B cell (primary cell): ENCODE measurements at regions not wholly inside any gene's neighbourhood (a gene's known extent, or its start where the extent isn't known, plus 50 kb on each side); places are given as distances from the start of the nearest gene placed in this dataset.

ENCODE experiments used
- ATAC-seq: fragments of 200-7000 bp; cut with Tn5 transposase; one replicate; pipeline ENCODE4 v1.10.0; 2021; ENCODE audit warnings: low read depth, mild to moderate bottlenecking, moderate number of reproducible peaks, moderate library complexity
- CTCF ChIA-PET: fragments of 350-600 bp; sonication (Branson Sonifier 250); formaldehyde crosslinking; loops from one replicate; lab custom pipeline; 2021; ENCODE audit warnings: antibody characterized with exemption, inconsistent platforms; lab: Charles Lee
- POLR2A ChIA-PET: fragments of 350-600 bp; sonication (Branson Sonifier 250); formaldehyde crosslinking; loops from one replicate; lab custom pipeline; 2021; ENCODE audit warnings: antibody characterized with exemption; lab: Charles Lee
- DNase-seq: peaks from one replicate; pipeline ENCODE4 v3.0.0; 2013
- H2AFZ ChIP-seq: 2 replicates; pipeline ENCODE4 v1.6.1; 2012; ENCODE audit warnings: mild to moderate bottlenecking, low read depth, low read length; ENCODE audit not compliant: insufficient read depth, poor library complexity, severe bottlenecking
- H3K27ac ChIP-seq, 2 donors: 1 replicate in 1 of 2; 2 replicates in 1 of 2; pipeline ENCODE4 v1.5.1; 2012 to 2013; ENCODE audit warnings: low read length in 2 of 2, mild to moderate bottlenecking in 2 of 2, moderate library complexity in 1 of 2
- H3K27me3 ChIP-seq, 4 experiments: fragments of 200-600 bp in 1 of 4; sonication (generic) in 1 of 4; replicated peaks in 1 of 4; 1 replicate in 2 of 4; 2 replicates in 2 of 4; pipeline versions ENCODE4 v1.6.1 to v1.7.0; 2013 to 2016; ENCODE audit warnings: low read length in 3 of 4, mild to moderate bottlenecking in 2 of 4, mixed read lengths in 1 of 4, moderate library complexity in 1 of 4; ENCODE audit not compliant: insufficient read depth in 4 of 4, control insufficient read depth in 3 of 4; ENCODE audit errors: control extremely low read depth in 1 of 4
- H3K36me3 ChIP-seq, 2 experiments: replicated peaks in 1 of 2; 1 replicate in 1 of 2; 2 replicates in 1 of 2; pipeline versions ENCODE4 v1.6.1 to v1.7.1; 2013; ENCODE audit warnings: low read length in 1 of 2; ENCODE audit not compliant: insufficient read depth in 2 of 2, control insufficient read depth in 1 of 2; ENCODE audit errors: control extremely low read depth in 1 of 2, extremely low read depth in 1 of 2
- H3K4me1 ChIP-seq, 2 donors: fragments of 200-600 bp in 1 of 2; sonication (generic) in 1 of 2; 1 replicate in 1 of 2; 2 replicates in 1 of 2; pipeline versions ENCODE4 v1.5.1 to v1.6.1; 2013 to 2017; ENCODE audit warnings: low read length in 2 of 2; ENCODE audit not compliant: control insufficient read depth in 2 of 2, insufficient read depth in 2 of 2
- H3K4me2 ChIP-seq: replicated peaks from 2 replicates; pipeline ENCODE3; 2012; ENCODE audit warnings: mild to moderate bottlenecking, low read depth, low read length; ENCODE audit not compliant: poor library complexity, severe bottlenecking
- H3K4me3 ChIP-seq, 5 experiments: fragments of 200-600 bp in 1 of 5; sonication (generic) in 1 of 5; 1 replicate in 3 of 5; 2 replicates in 2 of 5; pipeline versions ENCODE4 v1.5.1 to v1.7.0; 2011 to 2016; ENCODE audit warnings: low read length in 4 of 5, mild to moderate bottlenecking in 4 of 5, low read depth in 2 of 5, control low read depth in 1 of 5, moderate library complexity in 1 of 5; ENCODE audit not compliant: insufficient read depth in 1 of 5; ENCODE audit errors: control extremely low read depth in 1 of 5, extremely low read depth in 1 of 5
- H3K79me2 ChIP-seq: fragments of 200-600 bp; sonication (generic); one replicate; pipeline ENCODE4 v1.6.0; 2016; ENCODE audit warnings: low read length; ENCODE audit not compliant: control insufficient read depth, insufficient read depth
- H3K9ac ChIP-seq: fragments of 200-600 bp; sonication (generic); 2 replicates; pipeline ENCODE4 v1.6.1; 2017; ENCODE audit warnings: mild to moderate bottlenecking, low read length, moderate library complexity
- H3K9me3 ChIP-seq, 3 donors: one replicate each; pipeline versions ENCODE4 v1.6.1 to v1.7.1; 2013; ENCODE audit warnings: low read length in 2 of 3; ENCODE audit not compliant: control insufficient read depth in 2 of 3, insufficient read depth in 1 of 3; ENCODE audit errors: control extremely low read depth in 1 of 3
- H4K20me1 ChIP-seq: 2 replicates; pipeline ENCODE4 v1.6.0; 2012; ENCODE audit warnings: mild to moderate bottlenecking, low read length; ENCODE audit not compliant: insufficient read depth, control insufficient read depth, poor library complexity, severe bottlenecking
- H3K27ac Mint-ChIP-seq: one replicate; pipeline ENCODE4 v1.8.0; 2021; ENCODE audit warnings: mixed read lengths
- H3K27me3 Mint-ChIP-seq: one replicate; pipeline ENCODE4 v1.8.0; 2021; ENCODE audit warnings: mixed read lengths
- H3K4me1 Mint-ChIP-seq: one replicate; pipeline ENCODE4 v1.8.0; 2021; ENCODE audit warnings: mixed read lengths
- H3K4me3 Mint-ChIP-seq: one replicate; pipeline ENCODE4 v1.8.0; 2021; ENCODE audit warnings: mixed read lengths
- H3K9me3 Mint-ChIP-seq: one replicate; pipeline ENCODE4 v1.8.0; 2022; ENCODE audit warnings: mixed read lengths; ENCODE audit not compliant: insufficient read depth
- CTCF ChIP-seq: fragments of 200-600 bp; IDR thresholded peaks from one replicate; pipeline ENCODE4 v1.8.0; 2022; ENCODE audit warnings: antibody characterized with exemption, mild to moderate bottlenecking
- EZH2 ChIP-seq: IDR thresholded peaks from 2 replicates; pipeline ENCODE4 v1.6.1; 2012; ENCODE audit warnings: borderline replicate concordance, low read depth, mild to moderate bottlenecking, moderate library complexity, low read length; ENCODE audit not compliant: insufficient read depth, poor library complexity, severe bottlenecking
- WGBS: methylation state at CpG from one replicate; pipeline ENCODE4 v1.1.5; 2013; ENCODE audit warnings: missing lambda C conversion rate; ENCODE audit not compliant: insufficient coverage; 5-methylcytosine and 5-hydroxymethylcytosine counted together
- intact Hi-C: fragments of 100-400 bp; cut with micrococcal nuclease; formaldehyde crosslinking; loops from one replicate; pipeline ENCODE4 v1.10.0; 2022

GRCh38 chr18:65429601-65430000 lies 321.2 kb upstream of the CDH7 start:
- CTCF ChIA-PET: no interaction called here
- H3K4me3 Mint-ChIP-seq: no peak overlapping the region
- no peaks in the 10 kb centered on the region for H4K20me1 ChIP-seq
- POLR2A ChIA-PET: no interaction called here
- DNase-seq (no peak), ATAC-seq (no peak)
- H3K4me3 ChIP-seq: no peak overlapping the region
- H3K36me3 ChIP-seq: no peaks in the 10 kb centered on the region
- intact Hi-C loops: no loop called here
- no peaks in the 10 kb centered on the region for H3K27me3 Mint-ChIP-seq
- no peaks in the 10 kb centered on the region for H3K79me2 ChIP-seq
- 83% methylated on average over 2 of the region's 4 CpGs for WGBS
- peaks cover 0 to 6% (median 0%) of the 10 kb centered on the region in 3 donors for H3K9me3 ChIP-seq
- H3K4me2 ChIP-seq: no peak overlapping the region
- H3K27ac ChIP-seq: no peak overlapping the region
- H3K4me1 ChIP-seq: no peaks in the 10 kb centered on the region
- TF ChIP-seq EZH2 (no peak), CTCF (no peak)
- no peaks in the 10 kb centered on the region for H3K4me1 Mint-ChIP-seq
- no peak overlapping the region for H3K9ac ChIP-seq
- H3K27ac Mint-ChIP-seq: no peak overlapping the region
- H2AFZ ChIP-seq: no peak overlapping the region
- H3K9me3 Mint-ChIP-seq: no peaks in the 10 kb centered on the region
- H3K27me3 ChIP-seq: no peaks in the 10 kb centered on the region

- Histone ChIP-seq H3K9ac (no peak overlapping the region), H3K4me2 (no peak overlapping the region), H3K9me3 (peaks cover 0 to 6% (median 1%) of the 10 kb centered on the region in 3 donors), H3K27ac (no peak overlapping the region), H2AFZ (no peak overlapping the region), H3K27me3 (no peaks in the 10 kb centered on the region), H3K4me1 (no peaks in the 10 kb centered on the region), H4K20me1 (no peaks in the 10 kb centered on the region), H3K79me2 (no peaks in the 10 kb centered on the region), H3K36me3 (no peaks in the 10 kb centered on the region), H3K4me3 (no peak overlapping the region)
- Mint-ChIP-seq H3K27me3 (no peaks in the 10 kb centered on the region), H3K9me3 (peaks cover 2% of the 10 kb centered on the region), H3K27ac (no peak overlapping the region), H3K4me1 (no peaks in the 10 kb centered on the region), H3K4me3 (no peak overlapping the region)
- ChIA-PET CTCF (no interaction called here), POLR2A (no interaction called here)
- WGBS: no CpG with 5 or more reads among the region's 3 CpGs
- ATAC-seq: no peak
- DNase-seq: no peak
- no peak for TF ChIP-seq EZH2
- TF ChIP-seq CTCF: no peak
- intact Hi-C loops: no loop called here
Observed at GRCh38 chr18:65425366-65425765, 325.4 kb upstream of the CDH7 start.
